ENCODE measurements at regions not wholly inside any gene's neighbourhood (a gene's known extent, or its start where the extent isn't known, plus 50 kb on each side); places are given as distances from the start of the nearest gene placed in this dataset.

DNA sequence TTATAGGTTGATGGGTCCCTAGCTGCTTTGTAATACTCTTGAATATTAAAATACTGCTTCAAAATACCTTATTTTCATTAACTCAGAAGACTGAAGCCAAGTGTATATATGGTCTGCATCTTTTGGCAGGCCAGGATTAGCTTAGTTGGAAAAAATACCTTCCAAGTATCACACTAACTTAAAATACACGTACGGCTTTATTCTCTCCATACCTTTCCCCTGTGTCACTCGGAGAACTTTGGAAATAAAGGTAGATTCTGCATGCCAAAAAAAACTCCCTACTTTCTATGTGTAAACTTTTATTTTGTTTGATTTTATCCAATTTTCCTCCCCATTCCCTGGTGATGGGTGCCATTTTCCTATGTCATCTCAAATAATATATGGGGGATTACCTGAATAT is 422.3 kb upstream of the MDFIC2 start:
- Histone ChIP-seq H3K27me3 (ENCODE audit: insufficient read depth, low read length) (no peaks in the 10 kb centered on the region), H3K4me3 (replicated peaks in 1 of 2; ENCODE audit: low read depth in 1 of 2, low read length in 2 of 2) (no peak overlapping the region), H3K9ac (ENCODE audit: low read length) (no peak overlapping the region), H3K79me2 (ENCODE audit: insufficient read depth, low read length) (no peaks in the 10 kb centered on the region), H3K27ac (ENCODE audit: low read depth, low read length) (no peak overlapping the region), H3K36me3 (ENCODE audit: control insufficient read depth in 1 of 2, insufficient read depth in 2 of 2, low read length in 2 of 2) (no peaks in the 10 kb centered on the region), H3K9me3 (ENCODE audit: control insufficient read depth in 1 of 2, insufficient read depth in 1 of 2, low read depth in 1 of 2, low read length in 2 of 2) (no peaks in the 10 kb centered on the region), H3K4me2 (ENCODE audit: low read length) (no peak overlapping the region), H3K4me1 (ENCODE audit: control insufficient read depth in 1 of 2, insufficient read depth in 2 of 2, low read length in 2 of 2) (no peaks in the 10 kb centered on the region), H2AFZ (ENCODE audit: low read depth, low read length, poor library complexity, severe bottlenecking) (no peak overlapping the region), H3K9me2 (ENCODE audit: insufficient read depth) (no peaks in the 10 kb centered on the region), H4K20me1 (ENCODE audit: insufficient read depth) (no peaks in the 10 kb centered on the region)
- no peak for ATAC-seq
- ChIA-PET RAD21 (ENCODE audit: low non-redundant PET in 1 of 2, low total read pairs in 2 of 2, uncharacterized antibody in 2 of 2, unreplicated experiment in 2 of 2) (no interaction called here), POLR2A (no interaction called here), CTCF (no interaction called here)
- intact Hi-C loops (cut with micrococcal nuclease) = no loop called here
- TF ChIP-seq EZH2 (IDR thresholded peaks at IDR 0.05) = no peak
- TF ChIP-seq, protein P1, sequence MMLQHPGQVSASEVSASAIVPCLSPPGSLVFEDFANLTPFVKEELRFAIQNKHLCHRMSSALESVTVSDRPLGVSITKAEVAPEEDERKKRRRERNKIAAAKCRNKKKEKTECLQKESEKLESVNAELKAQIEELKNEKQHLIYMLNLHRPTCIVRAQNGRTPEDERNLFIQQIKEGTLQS (IDR thresholded peaks at IDR 0.05) = no peak
- BruUV-seq (replicated peaks) = no TSS peak
- no peak for DNase-seq (ENCODE audit: low read depth, low spot score)

DNA sequence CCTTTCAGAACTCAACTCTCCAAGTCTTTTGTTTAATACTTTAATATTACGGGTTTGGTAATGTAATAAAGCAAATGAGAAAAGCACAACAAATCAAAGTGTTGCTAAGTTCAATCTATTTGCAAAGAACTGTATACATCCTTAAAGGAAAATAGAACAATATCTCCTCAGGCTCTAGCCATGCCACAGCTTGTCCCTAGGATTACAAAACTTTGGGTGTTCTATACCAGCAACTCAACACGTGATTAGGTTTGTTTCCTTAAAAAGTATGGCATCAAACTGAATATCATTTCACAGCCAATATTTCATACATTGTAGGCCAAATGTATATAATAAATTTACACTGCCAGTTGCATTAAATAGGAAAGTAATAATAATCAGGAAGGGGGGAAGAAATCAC is 418.6 kb upstream of the MDFIC2 start:
- CTCF ChIA-PET = no interaction called here

DNA sequence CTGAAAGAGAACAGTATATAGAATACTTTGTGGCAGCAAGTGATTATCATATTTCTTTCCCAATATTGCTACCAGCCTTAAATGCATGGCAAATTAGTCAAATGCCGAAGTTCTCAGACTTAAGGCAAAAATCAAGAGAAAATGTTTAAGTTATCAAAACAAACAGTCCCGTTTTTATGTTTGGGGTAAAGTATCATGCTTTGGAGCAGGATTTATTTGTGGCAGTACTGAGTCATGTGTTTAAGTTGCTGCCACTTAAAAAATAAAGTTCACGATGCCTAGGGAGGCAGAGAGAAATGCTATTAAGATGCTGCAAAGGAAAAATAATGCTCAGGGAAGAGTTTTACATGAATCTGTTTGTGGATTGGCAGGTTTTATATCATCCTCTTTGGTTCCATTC is 417.4 kb upstream of the MDFIC2 start:
- POLR2A ChIA-PET = no interaction called here
- TF ChIP-seq ZNF274 (IDR thresholded peaks at IDR 0.05; ENCODE audit: low read depth, low read length) = no peak
- TF ChIP-seq, protein P2, sequence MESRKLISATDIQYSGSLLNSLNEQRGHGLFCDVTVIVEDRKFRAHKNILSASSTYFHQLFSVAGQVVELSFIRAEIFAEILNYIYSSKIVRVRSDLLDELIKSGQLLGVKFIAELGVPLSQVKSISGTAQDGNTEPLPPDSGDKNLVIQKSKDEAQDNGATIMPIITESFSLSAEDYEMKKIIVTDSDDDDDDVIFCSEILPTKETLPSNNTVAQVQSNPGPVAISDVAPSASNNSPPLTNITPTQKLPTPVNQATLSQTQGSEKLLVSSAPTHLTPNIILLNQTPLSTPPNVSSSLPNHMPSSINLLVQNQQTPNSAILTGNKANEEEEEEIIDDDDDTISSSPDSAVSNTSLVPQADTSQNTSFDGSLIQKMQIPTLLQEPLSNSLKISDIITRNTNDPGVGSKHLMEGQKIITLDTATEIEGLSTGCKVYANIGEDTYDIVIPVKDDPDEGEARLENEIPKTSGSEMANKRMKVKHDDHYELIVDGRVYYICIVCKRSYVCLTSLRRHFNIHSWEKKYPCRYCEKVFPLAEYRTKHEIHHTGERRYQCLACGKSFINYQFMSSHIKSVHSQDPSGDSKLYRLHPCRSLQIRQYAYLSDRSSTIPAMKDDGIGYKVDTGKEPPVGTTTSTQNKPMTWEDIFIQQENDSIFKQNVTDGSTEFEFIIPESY (IDR thresholded peaks at IDR 0.05; ENCODE audit: extremely low read depth, insufficient replicate concordance, low read length) = no peak
- TF ChIP-seq ZFX (IDR thresholded peaks at IDR 0.05) = no peak
- TF ChIP-seq CEBPB (IDR thresholded peaks at IDR 0.05; ENCODE audit: low read depth) = no peak
- TF ChIP-seq RAD21 (IDR thresholded peaks at IDR 0.05; ENCODE audit: low read depth) = no peak
- no peak for TF ChIP-seq SRF (IDR thresholded peaks at IDR 0.05; ENCODE audit: low read depth)
- TF ChIP-seq CBX3 (IDR thresholded peaks at IDR 0.05; ENCODE audit: low read depth) = no peak
- TF ChIP-seq ELF1 (IDR thresholded peaks at IDR 0.05; ENCODE audit: borderline replicate concordance, low read depth) = no peak
- no peak for TF ChIP-seq TCF7L2 (IDR thresholded peaks at IDR 0.05; ENCODE audit: borderline replicate concordance, extremely low read depth, insufficient read depth, insufficient read length)

More for the DNA sequence above, 418.6 kb upstream of the MDFIC2 start:
- Histone ChIP-seq H3K9me3 (ENCODE audit: control insufficient read depth in 1 of 2, insufficient read depth in 1 of 2, low read depth in 1 of 2, low read length in 2 of 2) (no peaks in the 10 kb centered on the region), H3K9ac (ENCODE audit: low read length) (no peak overlapping the region), H2AFZ (ENCODE audit: low read depth, low read length, poor library complexity, severe bottlenecking) (no peak overlapping the region), H4K20me1 (ENCODE audit: insufficient read depth) (no peaks in the 10 kb centered on the region), H3K27me3 (ENCODE audit: insufficient read depth, low read length) (no peaks in the 10 kb centered on the region), H3K27ac (ENCODE audit: low read depth, low read length) (no peak overlapping the region), H3K9me2 (ENCODE audit: insufficient read depth) (no peaks in the 10 kb centered on the region), H3K4me3 (replicated peaks in 1 of 2; ENCODE audit: low read depth in 1 of 2, low read length in 2 of 2) (no peak overlapping the region), H3K4me1 (ENCODE audit: control insufficient read depth in 1 of 2, insufficient read depth in 2 of 2, low read length in 2 of 2) (no peaks in the 10 kb centered on the region), H3K36me3 (ENCODE audit: control insufficient read depth in 1 of 2, insufficient read depth in 2 of 2, low read length in 2 of 2) (no peaks in the 10 kb centered on the region), H3K79me2 (ENCODE audit: insufficient read depth, low read length) (no peaks in the 10 kb centered on the region), H3K4me2 (ENCODE audit: low read length) (no peak overlapping the region)
- DNase-seq (ENCODE audit: low read depth, low spot score) (no peak), ATAC-seq (no peak)
- POLR2A ChIA-PET = no interaction called here
- RAD21 ChIA-PET (ENCODE audit: low non-redundant PET in 1 of 2, low total read pairs in 2 of 2, uncharacterized antibody in 2 of 2, unreplicated experiment in 2 of 2) = no interaction called here
- no peak for TF ChIP-seq ZFX (IDR thresholded peaks at IDR 0.05)
- intact Hi-C loops (cut with micrococcal nuclease) = no loop called here
- BruUV-seq (replicated peaks) = no TSS peak

More for the DNA sequence above, 417.4 kb upstream of the MDFIC2 start:
- Histone ChIP-seq H3K4me2 (ENCODE audit: low read length) (no peak overlapping the region), H3K9ac (ENCODE audit: low read length) (no peak overlapping the region), H3K27me3 (ENCODE audit: insufficient read depth, low read length) (no peaks in the 10 kb centered on the region), H3K27ac (ENCODE audit: low read depth, low read length) (no peak overlapping the region), H3K4me1 (ENCODE audit: control insufficient read depth in 1 of 2, insufficient read depth in 2 of 2, low read length in 2 of 2) (no peaks in the 10 kb centered on the region), H3K9me3 (ENCODE audit: control insufficient read depth in 1 of 2, insufficient read depth in 1 of 2, low read depth in 1 of 2, low read length in 2 of 2) (no peaks in the 10 kb centered on the region), H4K20me1 (ENCODE audit: insufficient read depth) (no peaks in the 10 kb centered on the region), H3K36me3 (ENCODE audit: control insufficient read depth in 1 of 2, insufficient read depth in 2 of 2, low read length in 2 of 2) (no peaks in the 10 kb centered on the region), H3K9me2 (ENCODE audit: insufficient read depth) (no peaks in the 10 kb centered on the region), H3K79me2 (ENCODE audit: insufficient read depth, low read length) (no peaks in the 10 kb centered on the region), H3K4me3 (replicated peaks in 1 of 2; ENCODE audit: low read depth in 1 of 2, low read length in 2 of 2) (no peak overlapping the region), H2AFZ (ENCODE audit: low read depth, low read length, poor library complexity, severe bottlenecking) (no peak overlapping the region)
- intact Hi-C loops (cut with micrococcal nuclease) = no loop called here
- no TSS peak for BruUV-seq (replicated peaks)
- no peak for ATAC-seq
- RAD21 ChIA-PET (ENCODE audit: low non-redundant PET in 1 of 2, low total read pairs in 2 of 2, uncharacterized antibody in 2 of 2, unreplicated experiment in 2 of 2) = no interaction called here
- DNase-seq (ENCODE audit: low read depth, low spot score) = no peak
- CTCF ChIA-PET = no interaction called here
